Uterus (tissue), 2 donors: ENCODE measurements at regions not wholly inside any gene's neighbourhood (a gene's known extent, or its start where the extent isn't known, plus 50 kb on each side); places are given as distances from the start of the nearest gene placed in this dataset.

Experiments used
- POLR2A ChIP-seq, 2 donors: fragments of 450-650 bp; IDR thresholded peaks; one replicate each; pipeline ENCODE4 v1.6.1; 2016; ENCODE audit warnings: antibody characterized with exemption in 2 of 2, mild to moderate bottlenecking in 1 of 2, moderate library complexity in 1 of 2
- TF ChIP-seq, protein P1 (sequence below), 4 experiments: fragments of 200-600 bp in 2 of 4; fragments of 450-650 bp in 2 of 4; sonication (generic) in 2 of 4; IDR thresholded peaks; one replicate each; pipeline ENCODE4 v1.5.1; 2016 to 2019; ENCODE audit warnings: antibody characterized with exemption in 4 of 4, mild to moderate bottlenecking in 2 of 4, moderate library complexity in 1 of 4

DNA sequence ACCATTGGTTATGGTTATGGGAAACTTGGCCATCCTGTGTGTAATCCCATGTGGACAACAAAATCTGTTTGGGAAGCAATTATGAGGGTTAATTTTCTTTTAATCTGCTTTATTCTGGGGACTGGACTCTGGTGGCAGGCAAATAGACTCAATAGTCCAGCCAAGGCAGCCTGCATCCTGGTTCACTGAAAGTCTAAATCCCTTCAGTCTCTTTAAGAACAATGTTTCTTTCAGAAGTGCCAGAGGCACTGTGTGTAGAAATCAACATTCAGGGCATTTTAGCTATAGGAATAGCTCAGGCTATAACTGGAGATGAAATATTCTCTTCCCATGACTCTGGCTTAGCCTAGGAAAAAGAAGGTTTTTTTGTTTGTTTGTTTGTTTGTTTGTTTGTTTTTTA, 118.0 kb downstream of the SPATA31D1 start:
- TF ChIP-seq, protein P1, sequence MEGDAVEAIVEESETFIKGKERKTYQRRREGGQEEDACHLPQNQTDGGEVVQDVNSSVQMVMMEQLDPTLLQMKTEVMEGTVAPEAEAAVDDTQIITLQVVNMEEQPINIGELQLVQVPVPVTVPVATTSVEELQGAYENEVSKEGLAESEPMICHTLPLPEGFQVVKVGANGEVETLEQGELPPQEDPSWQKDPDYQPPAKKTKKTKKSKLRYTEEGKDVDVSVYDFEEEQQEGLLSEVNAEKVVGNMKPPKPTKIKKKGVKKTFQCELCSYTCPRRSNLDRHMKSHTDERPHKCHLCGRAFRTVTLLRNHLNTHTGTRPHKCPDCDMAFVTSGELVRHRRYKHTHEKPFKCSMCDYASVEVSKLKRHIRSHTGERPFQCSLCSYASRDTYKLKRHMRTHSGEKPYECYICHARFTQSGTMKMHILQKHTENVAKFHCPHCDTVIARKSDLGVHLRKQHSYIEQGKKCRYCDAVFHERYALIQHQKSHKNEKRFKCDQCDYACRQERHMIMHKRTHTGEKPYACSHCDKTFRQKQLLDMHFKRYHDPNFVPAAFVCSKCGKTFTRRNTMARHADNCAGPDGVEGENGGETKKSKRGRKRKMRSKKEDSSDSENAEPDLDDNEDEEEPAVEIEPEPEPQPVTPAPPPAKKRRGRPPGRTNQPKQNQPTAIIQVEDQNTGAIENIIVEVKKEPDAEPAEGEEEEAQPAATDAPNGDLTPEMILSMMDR (IDR thresholded peaks at IDR 0.05), result no peak
- TF ChIP-seq POLR2A (IDR thresholded peaks at IDR 0.05), result no peak
